Inflammatory macrophage treated with lipopolysaccharide for 4 hours (primary cell): ENCODE measurements at regions not wholly inside any gene's neighbourhood (a gene's known extent, or its start where the extent isn't known, plus 50 kb on each side); places are given as distances from the start of the nearest gene placed in this dataset.
A peak's percentile ranks its signal among the peaks of the same experiment; 100 is the strongest.
"Not testable (repeated sequence)": the region's sequence is repeated elsewhere in the genome, so short reads cannot be mapped to it uniquely, and the experiment has no call there.

Experiments
- DNase-seq: peaks from one replicate; pipeline ENCODE4 v3.0.0-alpha.2; 2020

DNA sequence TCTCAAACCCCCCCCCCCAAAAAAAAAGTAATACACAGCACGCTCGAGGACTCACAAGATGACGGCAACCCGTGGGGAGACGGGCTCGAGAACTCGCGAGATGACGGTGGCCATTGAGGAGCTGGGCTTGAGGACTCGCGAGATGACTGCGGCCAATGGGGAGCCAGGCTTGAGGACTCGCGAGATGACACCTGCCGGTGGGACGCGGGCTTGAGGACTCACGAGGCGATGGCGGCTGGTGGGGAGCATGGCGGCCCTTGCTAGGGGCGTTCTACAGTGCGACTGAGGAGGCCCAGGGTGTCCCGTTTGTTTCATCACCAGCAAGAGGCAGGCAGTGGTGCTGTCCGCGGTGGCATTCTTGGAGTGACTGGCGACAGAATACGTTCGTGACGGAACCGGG is 172.4 kb upstream of the MAGEB16 start:
- DNase-seq, result no peak

DNA sequence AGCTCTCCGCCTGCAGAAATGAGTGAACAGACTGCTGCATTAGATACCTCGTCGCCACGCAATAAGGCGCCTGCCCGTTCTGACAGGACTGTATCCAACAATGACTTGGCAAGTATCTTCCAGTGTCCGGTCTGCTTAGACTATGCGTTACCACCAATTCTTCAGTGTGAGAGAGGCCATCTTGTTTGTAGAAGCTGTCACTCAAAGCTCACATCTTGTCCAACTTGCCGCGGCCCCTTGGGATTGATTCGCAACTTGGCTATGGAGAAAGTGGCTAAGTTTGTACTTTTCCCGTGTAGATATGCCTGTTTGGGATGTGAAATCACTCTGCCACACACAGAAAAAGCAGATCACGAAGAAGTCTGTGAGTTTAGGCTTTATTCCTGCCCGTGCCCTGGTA is 172.0 kb upstream of the MAGEB16 start:
- no peak for DNase-seq

DNA sequence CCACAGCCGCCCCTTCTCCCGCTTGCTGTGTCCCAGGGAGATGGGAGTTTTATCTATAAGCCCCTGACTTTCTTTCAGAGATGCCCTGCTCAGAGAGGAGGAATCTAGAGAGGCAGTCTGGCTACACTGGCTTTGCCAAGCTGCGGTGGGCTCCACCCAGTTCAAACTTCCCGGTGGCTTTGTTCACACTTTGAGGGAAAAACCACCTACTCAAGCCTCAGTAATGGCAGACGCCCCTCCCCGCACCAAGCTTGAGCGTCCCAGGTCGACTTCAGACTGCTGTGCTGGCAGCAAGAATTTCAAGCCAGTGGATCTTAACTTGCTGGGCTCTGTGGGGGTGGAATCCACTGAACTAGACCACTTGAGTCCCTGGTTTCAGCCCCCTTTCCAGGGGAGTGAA is 162.2 kb upstream of the MAGEB16 start:
- DNase-seq, result not testable (repeated sequence)

DNA sequence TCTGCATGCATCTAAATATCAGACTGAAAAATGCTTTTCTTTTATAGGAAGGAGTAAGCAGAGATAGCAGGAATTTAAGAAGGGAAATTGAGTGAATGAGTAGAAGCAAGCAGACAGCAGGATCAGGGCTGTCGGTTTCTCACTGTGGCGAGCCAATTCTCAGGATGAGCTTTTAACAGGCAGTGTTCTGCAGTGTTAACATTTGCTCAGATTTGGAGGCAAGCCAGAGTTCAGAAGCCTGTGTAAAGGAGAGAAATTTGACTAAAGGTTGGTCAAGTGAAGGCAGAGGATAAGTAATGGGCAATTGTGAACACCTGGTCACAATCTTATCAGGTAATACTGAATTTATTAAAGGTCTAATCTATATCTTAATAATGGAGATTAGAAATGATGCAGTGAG is 133.3 kb upstream of the MAGEB16 start:
- no peak for DNase-seq

GRCh38 chrX:35665311-35665710 is 132.8 kb upstream of the MAGEB16 start:
- DNase-seq, result no peak

DNA sequence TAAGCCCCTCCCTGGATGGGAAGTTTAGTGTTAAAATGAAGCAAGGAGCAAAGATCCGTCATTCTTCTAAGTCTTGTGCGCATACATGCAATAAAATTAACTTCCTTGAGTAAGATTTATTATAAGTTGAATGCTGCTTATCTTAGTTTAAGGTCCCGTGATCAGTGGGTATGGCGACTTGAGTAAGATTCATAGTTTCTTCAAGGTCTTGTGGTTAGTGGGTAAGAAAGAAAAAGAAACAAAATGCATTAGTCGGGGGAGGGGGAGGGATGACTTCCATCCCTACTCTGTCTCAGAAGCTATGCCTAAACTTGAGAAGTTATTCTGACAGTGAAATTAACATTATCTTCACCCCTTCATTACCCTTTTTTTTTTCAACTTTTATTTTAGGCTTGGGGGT is 127.3 kb upstream of the MAGEB16 start:
- no peak for DNase-seq

DNA sequence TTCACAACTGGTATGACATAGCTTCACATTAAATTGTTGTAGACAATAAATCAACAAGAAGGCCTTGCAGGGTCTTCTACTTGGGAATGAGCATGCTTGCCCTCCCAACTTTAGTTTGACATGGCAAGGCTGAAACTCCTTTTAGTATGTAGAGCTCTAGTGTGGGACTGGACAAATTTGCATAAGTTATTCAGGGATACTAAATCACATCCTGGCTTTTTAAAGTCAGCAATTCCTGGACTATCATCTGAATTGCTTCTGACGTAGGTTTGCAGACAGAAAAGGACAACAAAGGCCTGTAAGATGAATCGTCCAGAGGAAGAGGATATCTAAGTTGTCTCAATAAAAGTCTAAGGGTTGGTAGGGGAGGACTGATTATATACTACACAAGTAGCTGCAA is 123.0 kb upstream of the MAGEB16 start:
- DNase-seq, result no peak

DNA sequence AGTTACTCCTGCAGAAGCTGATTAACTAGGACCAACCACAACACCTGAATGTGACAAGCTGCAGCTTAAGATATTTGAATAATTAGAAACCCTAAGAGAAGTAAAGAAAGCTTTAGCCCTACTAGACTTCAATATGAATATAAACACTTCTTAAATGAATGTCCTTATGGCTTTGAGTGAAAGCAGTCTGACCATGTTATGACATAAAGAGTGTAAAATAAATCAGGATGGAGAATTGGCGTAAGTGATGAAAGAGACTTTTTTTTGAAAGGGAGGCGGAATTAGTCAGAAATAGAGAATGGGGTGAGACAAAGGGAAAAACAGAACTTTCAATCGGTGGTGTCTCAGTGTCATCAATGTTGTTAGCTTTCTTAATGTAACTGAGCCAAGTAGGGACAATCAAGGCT is 117.2 kb upstream of the MAGEB16 start:
- no peak for DNase-seq

- DNase-seq, result no peak
Observed at GRCh38 chrX:35682476-35682875, 115.7 kb upstream of the MAGEB16 start.

DNA sequence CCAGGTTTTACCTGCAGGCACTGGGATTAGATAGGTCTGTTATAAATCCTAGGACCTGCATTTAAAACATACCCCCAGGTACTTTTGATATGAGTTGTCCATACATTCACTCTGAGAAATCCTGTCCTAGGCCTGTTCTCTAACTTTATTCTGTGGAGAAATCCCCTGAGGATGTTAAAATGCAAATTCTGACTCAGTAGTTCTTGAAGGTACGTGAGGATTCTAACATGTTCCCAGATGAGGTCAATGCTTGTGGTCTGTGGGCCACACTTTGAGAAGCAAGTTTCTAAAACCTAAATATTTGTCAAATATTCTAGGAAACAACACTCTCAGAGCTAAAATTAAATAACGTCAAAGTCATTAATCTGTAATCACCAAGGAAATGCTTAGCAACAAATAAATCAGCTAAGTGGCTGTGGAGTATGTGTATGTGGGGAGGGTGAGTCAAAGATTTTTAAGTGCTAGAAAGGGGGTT is 101.3 kb upstream of the MAGEB16 start:
- DNase-seq, result no peak

DNA sequence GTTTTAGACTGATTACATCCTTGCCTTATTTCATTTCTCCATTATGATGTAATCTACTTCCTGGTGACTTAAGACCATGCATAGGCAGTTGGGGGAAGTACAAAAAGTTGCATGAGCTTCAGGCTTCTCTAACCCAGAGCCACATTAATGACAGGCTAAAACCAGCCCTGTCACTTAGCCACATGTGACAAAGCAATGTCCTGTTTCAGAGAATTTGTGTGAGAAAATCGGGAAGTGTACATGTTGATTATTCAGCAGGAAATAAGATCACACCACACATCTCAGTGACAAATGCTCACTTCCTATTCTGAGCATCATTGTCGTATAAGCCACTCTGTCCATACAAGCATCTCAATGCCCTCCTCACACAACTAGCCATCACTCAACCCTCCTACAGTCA is 98.5 kb upstream of the MAGEB16 start:
- DNase-seq, result peak; percentile 85

DNA sequence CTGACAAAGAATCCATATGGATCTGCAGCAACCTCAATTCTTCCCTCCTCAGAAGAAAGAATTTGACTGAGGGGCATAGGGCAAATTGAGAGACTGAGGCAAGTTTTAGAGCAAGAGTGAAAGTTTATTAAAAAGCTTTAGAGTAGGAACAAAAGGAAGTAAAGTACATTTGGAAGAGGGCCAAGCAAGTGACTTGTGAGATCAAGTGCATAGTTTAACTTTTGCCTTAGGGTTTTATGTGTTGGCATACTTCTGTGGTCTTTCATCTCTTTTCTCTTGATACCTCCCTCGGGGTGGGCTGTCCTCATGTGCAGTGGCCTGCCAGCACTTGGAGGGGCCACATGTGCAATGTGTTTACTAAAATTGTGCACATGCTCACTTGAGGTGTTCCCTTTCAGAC is 98.0 kb upstream of the MAGEB16 start:
- no peak for DNase-seq

GRCh38 chrX:35711281-35711680 is 86.9 kb upstream of the MAGEB16 start:
- DNase-seq, result no peak

GRCh38 chrX:35722128-35722527 is 76.0 kb upstream of the MAGEB16 start:
- DNase-seq, result no peak

GRCh38 chrX:35726176-35726575 is 72.0 kb upstream of the MAGEB16 start:
- DNase-seq, result peak; percentile 22

DNA sequence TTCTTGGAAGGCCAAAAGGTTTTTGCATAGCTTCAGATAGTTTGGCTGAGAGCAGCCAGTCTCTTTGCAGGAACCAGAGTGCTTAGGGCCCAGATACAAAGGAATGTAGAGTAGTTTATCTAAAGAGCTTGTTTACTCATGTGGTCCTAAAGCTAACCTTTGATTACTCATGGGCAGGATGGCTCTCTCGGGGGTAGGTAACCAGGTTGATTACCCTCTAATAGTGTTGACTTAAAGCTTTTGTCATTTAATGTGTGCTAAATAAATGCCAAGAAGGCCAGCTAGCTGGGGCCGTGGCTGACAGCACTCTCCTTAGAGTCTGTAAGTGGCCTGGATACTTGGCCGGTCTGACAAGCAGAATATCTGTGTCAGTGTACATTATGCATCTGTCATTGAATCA is 69.7 kb upstream of the MAGEB16 start:
- DNase-seq, result no peak

GRCh38 chrX:35733879-35734278 is 64.3 kb upstream of the MAGEB16 start:
- DNase-seq, result no peak

- DNase-seq, result no peak
Observed at GRCh38 chrX:35741142-35741541, 57.0 kb upstream of the MAGEB16 start.

GRCh38 chrX:35743331-35743730 is 54.8 kb upstream of the MAGEB16 start:
- no peak for DNase-seq
